ENCODE measurements at regions not wholly inside any gene's neighbourhood (a gene's known extent, or its start where the extent isn't known, plus 50 kb on each side); places are given as distances from the start of the nearest gene placed in this dataset.
"Not testable (repeated sequence)": the region's sequence is repeated elsewhere in the genome, so short reads cannot be mapped to it uniquely, and the experiment has no call there.

DNA sequence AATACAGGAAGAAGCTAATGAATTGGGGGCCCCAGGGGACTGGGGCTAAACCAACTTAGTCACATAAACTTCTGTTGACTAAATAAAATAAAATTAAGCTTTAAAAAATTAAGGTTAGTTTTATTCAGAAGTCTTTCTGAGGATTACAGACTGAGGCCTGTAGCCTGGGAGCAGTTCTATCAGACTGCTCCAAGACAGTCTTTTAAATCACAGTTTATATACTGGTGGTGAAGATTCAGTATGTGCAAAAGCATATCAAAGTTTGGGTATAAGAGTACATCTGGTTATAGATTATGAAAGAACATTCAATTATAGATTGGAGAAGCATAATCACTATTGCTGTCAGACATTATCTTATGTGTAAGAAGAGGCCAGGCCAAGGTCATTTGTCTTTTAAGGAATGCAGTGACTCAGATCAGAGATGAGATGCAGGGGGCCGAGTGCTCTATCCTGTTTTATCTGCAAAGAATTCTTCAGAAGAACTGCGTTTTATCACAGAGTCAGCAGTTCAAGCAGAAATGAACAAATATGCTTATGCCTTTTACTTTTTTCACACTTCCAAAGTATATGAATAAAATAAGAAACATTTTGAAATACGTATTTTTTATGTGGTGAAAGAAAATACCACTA lies 109.4 kb downstream of the PDHA2 start:
- H3K9me3 ChIP-seq (ENCODE audit: insufficient read depth, low read depth, low read length), result no peaks in the 10 kb centered on the region
- no peak overlapping the region for H3K9ac ChIP-seq (ENCODE audit: low read depth, low read length, poor library complexity, severe bottlenecking)
- H3K79me2 ChIP-seq (ENCODE audit: insufficient read depth, low read length), result no peaks in the 10 kb centered on the region
- H3F3A ChIP-seq (ENCODE audit: low read depth), result no peaks in the 10 kb centered on the region
- TF ChIP-seq EZH2phosphoT487 (IDR thresholded peaks at IDR 0.05; ENCODE audit: borderline replicate concordance), result no peak
- TF ChIP-seq, protein P1, sequence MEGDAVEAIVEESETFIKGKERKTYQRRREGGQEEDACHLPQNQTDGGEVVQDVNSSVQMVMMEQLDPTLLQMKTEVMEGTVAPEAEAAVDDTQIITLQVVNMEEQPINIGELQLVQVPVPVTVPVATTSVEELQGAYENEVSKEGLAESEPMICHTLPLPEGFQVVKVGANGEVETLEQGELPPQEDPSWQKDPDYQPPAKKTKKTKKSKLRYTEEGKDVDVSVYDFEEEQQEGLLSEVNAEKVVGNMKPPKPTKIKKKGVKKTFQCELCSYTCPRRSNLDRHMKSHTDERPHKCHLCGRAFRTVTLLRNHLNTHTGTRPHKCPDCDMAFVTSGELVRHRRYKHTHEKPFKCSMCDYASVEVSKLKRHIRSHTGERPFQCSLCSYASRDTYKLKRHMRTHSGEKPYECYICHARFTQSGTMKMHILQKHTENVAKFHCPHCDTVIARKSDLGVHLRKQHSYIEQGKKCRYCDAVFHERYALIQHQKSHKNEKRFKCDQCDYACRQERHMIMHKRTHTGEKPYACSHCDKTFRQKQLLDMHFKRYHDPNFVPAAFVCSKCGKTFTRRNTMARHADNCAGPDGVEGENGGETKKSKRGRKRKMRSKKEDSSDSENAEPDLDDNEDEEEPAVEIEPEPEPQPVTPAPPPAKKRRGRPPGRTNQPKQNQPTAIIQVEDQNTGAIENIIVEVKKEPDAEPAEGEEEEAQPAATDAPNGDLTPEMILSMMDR (conservative IDR thresholded peaks at IDR 0.05; ENCODE audit: low read length), result no peak
- no peaks in the 10 kb centered on the region for H3K9me2 ChIP-seq (replicated peaks; ENCODE audit: low read depth, low read length)
- no peaks in the 10 kb centered on the region for H3K27me3 ChIP-seq (ENCODE audit: insufficient read depth, low read length, poor library complexity, severe bottlenecking)
- H3K4me1 ChIP-seq (ENCODE audit: insufficient read depth, low read length, poor library complexity, severe bottlenecking), result no peaks in the 10 kb centered on the region
- H3K36me3 ChIP-seq (ENCODE audit: insufficient read depth, low read length), result no peaks in the 10 kb centered on the region
- H3K4me3 ChIP-seq (ENCODE audit: low read length, poor library complexity, severe bottlenecking), result no peak overlapping the region
- H3K4me2 ChIP-seq (ENCODE audit: low read depth, low read length, poor library complexity, severe bottlenecking), result no peak overlapping the region
- no peaks in the 10 kb centered on the region for H4K20me1 ChIP-seq (ENCODE audit: insufficient read depth, low read length, poor library complexity, severe bottlenecking)
- H2AFZ ChIP-seq (ENCODE audit: low read length), result no peak overlapping the region

- TF ChIP-seq EZH2phosphoT487 (IDR thresholded peaks at IDR 0.05; ENCODE audit: borderline replicate concordance), result no peak
- TF ChIP-seq, protein P1 (conservative IDR thresholded peaks at IDR 0.05; ENCODE audit: low read length), result no peak
- H3K36me3 ChIP-seq (ENCODE audit: insufficient read depth, low read length), result no peaks in the 10 kb centered on the region
Observed at GRCh38 chr4:95949808-95950207, 109.9 kb downstream of the PDHA2 start.

DNA sequence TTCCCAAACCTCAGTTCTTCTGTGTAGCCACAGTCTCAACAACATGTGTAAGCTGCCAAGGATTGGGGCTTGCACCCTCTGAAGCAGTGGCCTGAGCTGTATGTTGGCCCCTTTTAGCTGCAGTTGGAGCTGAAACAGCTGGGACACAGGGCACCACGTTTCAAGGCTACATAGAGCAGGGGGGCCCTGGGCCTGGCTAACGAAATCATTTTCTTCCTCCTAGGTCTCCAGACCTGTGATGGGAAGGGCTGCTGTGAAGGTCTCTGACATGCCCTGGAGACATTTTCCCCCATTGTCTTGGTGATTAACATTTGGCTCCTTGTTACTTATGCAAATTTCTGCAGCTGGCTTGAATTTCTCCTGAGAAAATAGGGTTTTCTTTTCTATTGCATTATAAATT lies 112.6 kb downstream of the PDHA2 start:
- not testable (repeated sequence) for H3F3A ChIP-seq (ENCODE audit: low read depth); H3K9me3 ChIP-seq (ENCODE audit: insufficient read depth, low read depth, low read length); H3K9me2 ChIP-seq (replicated peaks; ENCODE audit: low read depth, low read length); H3K79me2 ChIP-seq (ENCODE audit: insufficient read depth, low read length); H3K27me3 ChIP-seq (ENCODE audit: insufficient read depth, low read length, poor library complexity, severe bottlenecking); H3K36me3 ChIP-seq (ENCODE audit: insufficient read depth, low read length); H3K9ac ChIP-seq (ENCODE audit: low read depth, low read length, poor library complexity, severe bottlenecking); H3K4me1 ChIP-seq (ENCODE audit: insufficient read depth, low read length, poor library complexity, severe bottlenecking); H2AFZ ChIP-seq (ENCODE audit: low read length); H3K4me2 ChIP-seq (ENCODE audit: low read depth, low read length, poor library complexity, severe bottlenecking); H4K20me1 ChIP-seq (ENCODE audit: insufficient read depth, low read length, poor library complexity, severe bottlenecking); H3K4me3 ChIP-seq (ENCODE audit: low read length, poor library complexity, severe bottlenecking)

More at GRCh38 chr4:95949808-95950207, 109.9 kb downstream of the PDHA2 start:
- H3K79me2 ChIP-seq (ENCODE audit: insufficient read depth, low read length), result no peaks in the 10 kb centered on the region
- no peaks in the 10 kb centered on the region for H3K9me3 ChIP-seq (ENCODE audit: insufficient read depth, low read depth, low read length)
- no peaks in the 10 kb centered on the region for H4K20me1 ChIP-seq (ENCODE audit: insufficient read depth, low read length, poor library complexity, severe bottlenecking)
- H3K4me3 ChIP-seq (ENCODE audit: low read length, poor library complexity, severe bottlenecking), result no peak overlapping the region
- H3K9me2 ChIP-seq (replicated peaks; ENCODE audit: low read depth, low read length), result no peaks in the 10 kb centered on the region
- H2AFZ ChIP-seq (ENCODE audit: low read length), result no peak overlapping the region
- H3K9ac ChIP-seq (ENCODE audit: low read depth, low read length, poor library complexity, severe bottlenecking), result no peak overlapping the region
- H3K4me2 ChIP-seq (ENCODE audit: low read depth, low read length, poor library complexity, severe bottlenecking), result no peak overlapping the region
- no peaks in the 10 kb centered on the region for H3K27me3 ChIP-seq (ENCODE audit: insufficient read depth, low read length, poor library complexity, severe bottlenecking)
- H3K4me1 ChIP-seq (ENCODE audit: insufficient read depth, low read length, poor library complexity, severe bottlenecking), result no peaks in the 10 kb centered on the region
- no peaks in the 10 kb centered on the region for H3F3A ChIP-seq (ENCODE audit: low read depth)

DNA sequence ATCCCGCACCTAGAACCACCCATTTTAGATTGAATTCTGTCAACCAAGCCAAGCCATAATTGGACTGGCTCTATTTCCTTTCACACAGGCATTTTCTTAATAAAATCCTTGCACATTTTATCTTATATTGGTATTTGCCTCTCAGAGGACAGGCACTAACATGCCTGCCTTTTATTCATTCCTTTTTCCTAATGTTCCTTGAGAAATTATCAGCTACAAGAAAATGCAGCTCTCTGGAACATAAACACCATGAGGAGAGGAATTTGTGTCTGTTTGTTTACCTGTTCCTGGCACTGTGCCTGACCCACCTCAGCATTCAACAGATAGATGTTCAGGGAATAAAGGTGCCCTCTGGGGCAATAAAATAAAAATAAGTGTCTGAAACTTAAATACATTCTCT lies 116.2 kb downstream of the PDHA2 start:
- H3K36me3 ChIP-seq (ENCODE audit: insufficient read depth, low read length), result no peaks in the 10 kb centered on the region
- TF ChIP-seq, protein P1 (conservative IDR thresholded peaks at IDR 0.05; ENCODE audit: low read length), result no peak
- no peak for TF ChIP-seq EZH2phosphoT487 (IDR thresholded peaks at IDR 0.05; ENCODE audit: borderline replicate concordance)
- no peaks in the 10 kb centered on the region for H3K9me2 ChIP-seq (replicated peaks; ENCODE audit: low read depth, low read length)
- H3K27me3 ChIP-seq (ENCODE audit: insufficient read depth, low read length, poor library complexity, severe bottlenecking), result no peaks in the 10 kb centered on the region
- H3K4me2 ChIP-seq (ENCODE audit: low read depth, low read length, poor library complexity, severe bottlenecking), result no peak overlapping the region
- H3K4me3 ChIP-seq (ENCODE audit: low read length, poor library complexity, severe bottlenecking), result no peak overlapping the region
- no peak overlapping the region for H2AFZ ChIP-seq (ENCODE audit: low read length)
- no peaks in the 10 kb centered on the region for H3K9me3 ChIP-seq (ENCODE audit: insufficient read depth, low read depth, low read length)
- no peaks in the 10 kb centered on the region; the same call in 1 of the 2 replicates for H3F3A ChIP-seq (ENCODE audit: low read depth)
- no peaks in the 10 kb centered on the region for H4K20me1 ChIP-seq (ENCODE audit: insufficient read depth, low read length, poor library complexity, severe bottlenecking)
- H3K4me1 ChIP-seq (ENCODE audit: insufficient read depth, low read length, poor library complexity, severe bottlenecking), result no peaks in the 10 kb centered on the region
- no peaks in the 10 kb centered on the region for H3K79me2 ChIP-seq (ENCODE audit: insufficient read depth, low read length)
- no peak overlapping the region for H3K9ac ChIP-seq (ENCODE audit: low read depth, low read length, poor library complexity, severe bottlenecking)
